ENCODE measurements at regions not wholly inside any gene's neighbourhood (a gene's known extent, or its start where the extent isn't known, plus 50 kb on each side); places are given as distances from the start of the nearest gene placed in this dataset.

DNA sequence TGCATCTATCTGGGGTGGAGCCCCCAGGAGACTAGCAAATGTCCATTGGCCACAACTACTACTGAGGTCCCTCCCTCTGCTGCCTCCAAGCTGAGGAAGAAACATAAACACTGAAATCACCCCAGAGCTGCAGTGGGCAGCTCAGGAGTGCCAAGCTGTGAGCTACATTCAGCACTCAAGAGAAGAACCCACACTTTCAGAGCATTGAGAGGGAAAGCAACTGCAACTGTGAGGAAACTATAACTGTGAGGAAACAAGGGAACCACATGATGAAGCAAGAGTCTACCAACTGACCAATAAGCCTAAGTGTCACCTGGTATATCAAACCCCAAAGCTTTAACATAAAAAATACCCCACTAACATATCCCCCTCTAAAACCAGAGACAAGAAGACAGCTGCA lies 373.5 kb upstream of the TACR3 start:
- TF ChIP-seq CTCF (IDR thresholded peaks at IDR 0.05; ENCODE audit: insufficient read depth, low read depth, low read length) (no peak), EZH2 (IDR thresholded peaks at IDR 0.05; ENCODE audit: insufficient read depth, low read length) (no peak)
